Cerebellar cortex (tissue), 1 donor: ENCODE measurements at regions not wholly inside any gene's neighbourhood (a gene's known extent, or its start where the extent isn't known, plus 50 kb on each side); places are given as distances from the start of the nearest gene placed in this dataset.
"Not testable (repeated sequence)": the region's sequence is repeated elsewhere in the genome, so short reads cannot be mapped to it uniquely, and the experiment has no call there.

Experiments used
- DNase-seq: peaks from one replicate; pipeline ENCODE4 v3.0.0-alpha.2; 2015; ENCODE audit warnings: low spot score

GRCh38 chr19:28670836-28671235 is 542.1 kb downstream of the UQCRFS1 start:
- no peak for DNase-seq

DNA sequence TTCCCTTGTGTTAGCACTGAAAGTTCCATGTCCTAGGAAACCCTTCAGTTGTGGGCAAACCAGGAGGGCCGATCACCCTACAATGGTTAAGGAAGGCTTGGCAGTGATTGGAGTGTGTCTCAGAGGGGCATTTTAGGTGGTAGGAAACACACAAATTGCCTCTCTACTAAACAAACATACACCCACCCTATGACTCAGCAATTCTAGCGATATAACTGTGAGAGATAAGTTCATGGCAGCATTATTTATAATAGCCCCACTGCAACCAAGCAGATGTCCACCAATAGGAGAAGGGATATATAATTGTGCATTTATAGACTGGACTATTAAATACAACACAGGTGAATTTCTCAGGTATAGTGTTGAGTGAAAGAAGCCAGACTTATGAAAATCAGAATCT is 543.1 kb downstream of the UQCRFS1 start:
- no peak for DNase-seq

GRCh38 chr19:28667348-28667977 is 545.5 kb downstream of the UQCRFS1 start:
- no peak for DNase-seq

- DNase-seq, result no peak
Observed at GRCh38 chr19:28665748-28666147, 547.2 kb downstream of the UQCRFS1 start.

- DNase-seq, result no peak
Observed at GRCh38 chr19:28656644-28657043, 556.3 kb downstream of the UQCRFS1 start.

DNA sequence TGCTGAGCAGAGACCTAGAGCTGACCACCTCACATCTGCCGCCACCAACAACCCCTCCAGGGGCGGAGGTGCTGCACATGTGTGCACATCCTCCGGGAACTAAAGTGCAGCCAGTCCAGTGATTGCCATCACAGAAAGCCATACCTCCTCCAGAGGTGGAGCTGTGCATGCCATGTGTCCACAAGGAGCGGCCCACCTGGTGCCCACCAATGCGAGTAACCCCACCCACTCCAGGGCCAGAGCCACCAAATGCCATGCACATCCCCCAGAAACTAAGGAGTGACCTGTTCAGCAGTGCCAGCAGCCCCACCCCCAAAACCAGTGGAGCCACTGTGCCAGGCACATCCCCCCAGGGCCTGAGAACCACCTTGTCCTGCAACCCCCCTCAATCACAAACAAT is 557.9 kb downstream of the UQCRFS1 start:
- no peak for DNase-seq

GRCh38 chr19:28652765-28653164 is 560.2 kb downstream of the UQCRFS1 start:
- DNase-seq, result no peak

- DNase-seq, result no peak
Observed at GRCh38 chr19:28646629-28647028, 566.3 kb downstream of the UQCRFS1 start.

DNA sequence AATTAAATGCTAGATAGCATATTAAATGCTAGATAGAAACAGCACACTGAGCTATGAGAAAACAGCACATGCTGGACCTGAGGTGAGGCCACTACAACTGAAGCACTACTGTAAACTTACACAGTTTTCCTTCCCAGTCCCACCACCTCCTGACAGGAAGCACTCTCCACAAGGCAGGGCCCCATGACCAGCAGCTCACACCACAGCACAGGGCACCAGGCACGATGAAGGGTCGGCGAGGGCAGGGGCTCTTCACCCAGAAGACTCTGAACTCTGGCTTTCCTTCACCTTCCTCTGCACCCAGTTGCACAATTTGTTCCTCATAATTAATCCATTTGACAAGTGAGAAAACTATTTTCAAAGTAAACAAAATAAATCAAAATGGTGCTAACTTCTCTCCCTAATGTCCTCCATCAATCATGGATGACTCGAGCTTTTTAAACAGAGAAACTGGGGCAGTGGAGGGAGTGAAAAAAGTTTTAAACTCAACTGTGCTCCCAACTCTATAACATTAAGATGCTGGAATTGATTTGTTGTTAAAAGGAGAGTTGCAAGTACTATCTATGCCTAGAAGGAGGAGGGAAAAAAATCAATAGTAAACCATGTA is 568.7 kb downstream of the UQCRFS1 start:
- DNase-seq, result no peak

DNA sequence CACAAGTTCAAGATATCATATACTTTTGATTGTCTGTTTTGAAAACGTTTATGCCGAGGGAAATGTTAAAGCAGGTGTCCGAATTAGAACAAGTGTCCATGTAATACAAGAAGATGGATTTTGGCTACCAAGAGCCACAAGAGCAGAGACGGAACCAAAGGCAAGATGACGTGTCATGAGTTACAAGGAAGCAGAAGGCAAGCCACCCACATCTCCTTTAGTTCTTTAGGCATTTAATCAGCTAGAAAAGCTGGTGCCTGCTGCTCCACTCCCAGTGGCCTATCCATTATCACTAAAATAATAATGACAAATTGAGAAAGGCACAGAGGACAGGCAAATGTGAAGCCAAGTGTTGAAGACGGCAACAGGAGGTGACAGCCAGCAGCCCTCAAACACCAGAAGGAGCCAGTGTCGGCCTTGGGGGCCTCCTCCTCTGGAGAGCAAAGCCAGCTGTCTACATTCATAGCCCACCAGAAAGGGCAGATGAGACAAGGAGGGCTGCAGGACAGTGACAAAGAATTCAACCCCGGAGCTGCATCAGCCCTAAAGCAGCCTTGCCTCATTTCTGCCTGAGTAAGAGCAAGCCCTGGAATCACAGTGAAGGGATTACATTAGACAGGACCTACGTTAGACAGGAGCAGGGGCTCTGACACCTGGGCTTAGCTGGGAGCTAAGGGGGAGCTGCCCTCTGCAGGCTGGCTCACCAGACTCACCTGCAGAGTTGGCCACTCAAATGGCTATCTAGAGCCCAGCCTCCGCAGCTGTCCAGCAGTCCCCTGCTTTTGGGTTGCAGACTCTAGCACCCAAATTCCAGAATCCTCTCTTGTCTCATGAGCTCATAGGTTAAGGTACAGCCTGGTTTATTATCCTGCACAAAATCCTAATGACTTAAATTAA is 569.9 kb downstream of the UQCRFS1 start:
- no peak for DNase-seq

DNA sequence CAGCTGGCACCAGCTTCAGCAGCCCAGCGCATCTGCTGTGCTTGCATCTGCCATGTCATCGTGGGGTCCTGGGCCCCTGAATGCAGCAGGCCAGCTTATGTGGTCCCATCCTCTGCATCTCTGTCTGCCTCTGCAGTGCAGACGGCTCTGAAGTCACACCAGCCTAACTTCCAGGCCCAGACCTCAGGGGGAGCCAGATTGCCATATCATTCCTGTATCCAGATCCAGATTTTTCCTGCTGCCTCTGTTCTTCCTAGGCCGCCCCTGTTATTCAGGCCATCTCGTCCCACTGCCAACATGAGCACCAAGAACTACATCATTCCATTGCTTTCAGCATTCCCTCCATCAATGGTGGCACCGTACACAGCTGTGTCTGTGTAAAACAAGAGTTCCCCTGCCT is 571.6 kb downstream of the UQCRFS1 start:
- DNase-seq, result no peak

- DNase-seq, result no peak
Observed at GRCh38 chr19:28640506-28640905, 572.4 kb downstream of the UQCRFS1 start.

DNA sequence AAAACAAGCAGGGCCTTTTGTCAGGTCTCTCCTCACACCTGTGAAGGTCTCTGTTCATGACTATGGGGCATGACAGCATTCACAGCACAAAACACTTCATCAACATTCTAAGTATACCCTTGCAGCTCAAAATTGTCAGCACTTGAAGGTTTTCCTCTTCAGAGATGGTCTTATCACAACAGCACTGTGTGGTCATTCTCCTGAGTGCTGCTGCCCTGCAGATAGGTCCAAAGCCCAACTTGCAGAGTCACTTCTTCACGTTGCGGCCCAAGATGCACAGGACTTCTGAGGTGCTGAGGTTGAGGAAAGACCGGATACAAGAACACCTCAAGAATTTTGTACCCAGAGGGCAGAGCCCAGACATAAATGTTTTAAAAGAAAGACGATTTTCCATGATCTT is 574.5 kb downstream of the UQCRFS1 start:
- no peak for DNase-seq

DNA sequence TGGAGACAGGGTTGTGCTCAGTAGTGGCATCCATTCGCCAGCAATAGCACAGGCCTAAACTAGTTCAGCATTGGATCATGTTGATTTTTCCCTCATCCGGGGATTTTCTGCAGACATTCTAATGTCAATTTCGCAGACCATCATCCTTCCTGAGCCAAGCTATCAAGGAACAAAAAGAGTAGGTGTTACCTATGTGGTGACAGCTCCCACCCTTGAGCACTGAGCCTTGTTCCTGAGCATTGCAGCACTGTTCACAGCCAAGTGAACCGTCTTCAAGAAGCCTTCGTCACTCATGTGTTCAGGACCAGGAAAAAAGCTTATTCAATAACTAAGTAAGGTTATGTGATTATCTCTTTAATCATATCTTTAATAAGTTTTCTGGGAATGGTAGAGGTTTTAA is 576.2 kb downstream of the UQCRFS1 start:
- DNase-seq, result no peak

DNA sequence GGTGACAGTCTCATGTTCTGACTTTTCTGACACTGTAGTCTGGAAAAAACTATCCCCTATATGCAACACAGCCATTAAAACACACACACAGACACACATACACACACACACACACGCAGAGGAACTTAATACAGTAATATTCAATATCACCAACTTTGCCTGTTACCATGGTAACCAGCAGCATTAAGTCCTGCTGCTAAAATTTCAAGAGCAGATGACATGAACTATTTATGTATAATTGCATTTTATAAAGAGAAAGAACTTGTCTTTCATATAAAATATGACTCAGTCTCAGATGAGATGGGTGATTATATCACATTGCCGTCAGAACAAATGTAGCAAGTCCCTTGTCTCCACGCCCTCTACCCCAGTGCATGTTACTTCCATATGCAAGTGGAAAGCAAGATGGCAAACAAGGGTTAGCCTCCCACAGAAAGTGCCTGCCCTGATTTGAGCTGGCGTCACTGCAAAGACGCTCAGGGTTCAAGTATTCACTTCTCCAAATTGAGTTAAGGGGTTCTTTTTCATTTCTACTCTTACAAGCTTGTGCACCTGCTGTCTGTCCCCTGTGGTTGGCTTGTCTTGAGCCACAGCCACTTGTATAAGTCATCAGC is 576.8 kb downstream of the UQCRFS1 start:
- no peak for DNase-seq

DNA sequence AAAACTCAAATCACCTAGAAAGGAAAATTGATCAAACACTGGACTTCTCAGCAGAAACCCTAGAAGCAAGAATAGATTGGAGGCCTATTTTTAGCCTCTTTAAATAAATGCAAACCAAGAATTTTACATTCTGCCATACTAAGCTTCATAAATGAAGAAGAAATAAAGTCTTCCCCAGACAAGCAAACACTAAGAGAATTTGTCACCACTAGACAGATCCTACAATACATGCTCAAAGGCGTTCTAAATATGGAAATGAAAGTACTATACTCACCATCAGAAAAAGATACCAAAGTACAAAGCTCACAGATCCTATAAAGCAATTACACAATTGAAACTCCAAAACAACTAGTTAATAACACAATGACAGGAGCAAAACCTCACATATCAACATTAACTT is 578.1 kb downstream of the UQCRFS1 start:
- no peak for DNase-seq

DNA sequence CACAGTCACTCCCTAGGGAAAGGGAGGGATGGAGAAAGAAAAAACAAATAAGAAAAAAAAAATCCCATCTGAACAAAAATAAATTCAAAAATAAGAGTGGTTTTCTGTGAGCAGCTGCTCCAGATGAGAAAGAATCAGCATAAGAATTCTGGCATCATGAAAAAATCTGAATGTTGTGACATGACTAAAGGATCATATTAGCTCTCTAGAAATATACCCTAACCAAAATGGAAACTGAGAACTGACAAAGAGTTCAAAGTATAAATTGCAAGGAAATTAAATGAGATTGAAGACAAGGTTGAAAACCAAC is 579.0 kb downstream of the UQCRFS1 start:
- no peak for DNase-seq

DNA sequence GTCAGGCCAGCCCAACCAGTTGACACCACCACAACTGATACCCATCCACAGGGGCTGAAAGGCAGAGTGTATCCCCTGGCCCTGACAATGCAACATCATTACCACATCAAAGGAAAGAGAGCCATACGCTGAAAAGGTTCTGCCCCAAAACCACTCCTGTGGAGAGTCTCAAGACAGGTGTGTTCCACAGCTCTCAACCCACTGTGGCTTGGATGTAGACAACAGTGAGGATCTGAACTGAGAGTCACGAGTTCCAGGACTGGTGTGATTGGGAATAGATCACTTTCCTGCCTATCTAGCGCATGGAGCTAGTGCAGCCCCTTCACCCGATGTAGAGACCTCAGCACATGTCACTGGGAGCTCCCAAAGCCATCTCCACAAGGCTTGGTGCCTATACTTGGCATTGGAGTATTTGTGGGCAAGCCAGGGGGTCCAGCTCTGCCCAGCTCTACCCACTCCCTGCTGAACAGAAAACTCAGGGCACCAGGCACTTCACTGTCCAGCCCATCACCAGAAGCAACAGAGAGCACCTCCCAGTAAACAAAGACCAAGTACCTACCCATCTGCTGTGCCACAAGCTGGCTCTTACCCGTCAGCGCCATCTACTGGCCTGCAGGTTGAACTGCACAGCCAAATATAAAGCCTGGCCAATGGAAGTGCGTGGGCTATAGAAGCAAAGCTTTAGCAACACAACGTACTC is 579.5 kb downstream of the UQCRFS1 start:
- DNase-seq, result peak; percentile 36

DNA sequence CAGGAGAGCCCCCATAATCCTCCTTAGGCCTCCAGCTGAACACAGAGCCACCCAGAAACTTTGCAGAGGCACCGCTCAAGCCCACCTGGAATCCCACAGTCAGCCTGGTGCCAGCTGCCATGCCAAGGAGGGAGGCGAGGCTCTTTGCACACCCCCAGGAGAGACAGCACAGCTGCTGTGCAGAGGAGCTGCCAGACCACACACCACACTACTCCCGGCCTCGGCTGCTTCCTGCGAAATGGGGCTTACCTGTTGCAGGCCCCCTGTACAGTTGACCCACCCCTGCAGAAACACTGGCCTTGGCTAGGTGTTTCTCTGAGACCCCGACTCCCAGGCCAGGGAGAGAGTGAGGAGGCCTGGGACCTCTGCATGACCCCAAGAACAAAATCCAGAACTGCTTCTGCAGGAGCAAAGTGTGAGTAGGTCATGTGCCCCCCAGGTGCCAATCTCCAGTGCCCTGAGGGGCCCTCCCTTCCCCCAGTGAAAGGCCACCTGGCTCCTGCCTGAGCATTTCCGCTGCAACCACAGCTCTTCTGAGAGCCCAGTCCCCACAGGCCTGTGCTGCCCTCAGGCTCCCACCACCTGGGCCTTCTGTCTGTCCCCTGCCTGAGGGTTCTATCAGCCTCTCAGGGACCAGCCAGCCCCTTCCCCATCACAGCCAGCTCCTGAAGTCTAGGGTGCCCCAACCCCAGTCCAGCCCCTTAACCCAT is 580.4 kb downstream of the UQCRFS1 start:
- DNase-seq, result no peak

DNA sequence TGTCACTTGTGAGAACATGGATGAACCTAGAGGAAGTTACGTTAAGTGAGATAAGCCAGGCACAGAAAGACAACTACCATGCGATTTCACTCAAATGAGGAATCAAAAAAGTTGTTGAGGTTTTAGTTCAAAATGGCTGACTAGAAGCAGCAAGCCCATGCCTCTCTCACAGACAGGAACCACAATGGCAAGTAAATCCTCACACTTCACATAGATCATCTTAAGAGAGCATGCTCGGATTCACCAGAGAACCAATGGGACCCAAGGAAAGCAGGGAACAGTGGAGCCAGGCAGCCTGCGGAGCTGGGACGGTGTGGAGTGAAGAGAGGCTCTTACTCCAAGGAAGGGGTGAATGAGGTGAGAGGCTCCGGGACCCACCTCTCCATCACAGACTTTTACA is 581.0 kb downstream of the UQCRFS1 start:
- no peak for DNase-seq

DNA sequence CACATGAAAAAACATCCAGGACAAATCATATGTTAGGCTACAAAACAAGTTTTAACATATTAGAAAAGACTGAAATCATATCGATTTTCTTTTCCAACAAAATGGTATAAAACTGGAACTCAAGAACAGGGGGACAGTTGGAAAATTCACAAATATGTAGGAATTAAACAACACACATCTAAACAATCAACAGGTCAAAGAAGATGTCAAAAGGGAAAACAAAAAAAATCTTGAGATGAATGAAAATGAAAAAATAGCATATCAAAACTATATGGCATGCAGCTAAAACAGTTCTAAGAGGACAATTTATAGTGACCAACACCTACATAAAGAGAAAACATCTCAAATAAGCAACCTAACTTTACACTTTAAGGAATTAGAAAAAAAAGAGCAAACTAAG is 585.3 kb downstream of the UQCRFS1 start:
- no peak for DNase-seq

DNA sequence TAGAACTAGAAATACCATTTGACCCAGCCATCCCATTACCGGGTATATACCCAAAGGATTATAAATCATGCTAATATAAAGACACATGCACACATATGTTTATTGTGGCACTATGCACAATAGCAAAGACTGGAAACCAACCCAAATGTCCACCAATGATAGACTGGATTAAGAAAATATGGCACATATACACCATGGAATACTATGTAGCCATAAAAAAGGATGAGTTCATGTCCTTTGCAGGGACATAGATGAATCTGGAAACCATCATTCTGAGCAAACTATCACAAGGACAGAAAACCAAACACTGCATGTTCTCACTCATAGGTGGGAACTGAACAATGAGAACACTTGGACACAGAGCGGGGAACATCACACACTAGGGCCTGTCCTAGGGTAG is 586.5 kb downstream of the UQCRFS1 start:
- not testable (repeated sequence) for DNase-seq
